ENCODE measurements at regions not wholly inside any gene's neighbourhood (a gene's known extent, or its start where the extent isn't known, plus 50 kb on each side); places are given as distances from the start of the nearest gene placed in this dataset.

DNA sequence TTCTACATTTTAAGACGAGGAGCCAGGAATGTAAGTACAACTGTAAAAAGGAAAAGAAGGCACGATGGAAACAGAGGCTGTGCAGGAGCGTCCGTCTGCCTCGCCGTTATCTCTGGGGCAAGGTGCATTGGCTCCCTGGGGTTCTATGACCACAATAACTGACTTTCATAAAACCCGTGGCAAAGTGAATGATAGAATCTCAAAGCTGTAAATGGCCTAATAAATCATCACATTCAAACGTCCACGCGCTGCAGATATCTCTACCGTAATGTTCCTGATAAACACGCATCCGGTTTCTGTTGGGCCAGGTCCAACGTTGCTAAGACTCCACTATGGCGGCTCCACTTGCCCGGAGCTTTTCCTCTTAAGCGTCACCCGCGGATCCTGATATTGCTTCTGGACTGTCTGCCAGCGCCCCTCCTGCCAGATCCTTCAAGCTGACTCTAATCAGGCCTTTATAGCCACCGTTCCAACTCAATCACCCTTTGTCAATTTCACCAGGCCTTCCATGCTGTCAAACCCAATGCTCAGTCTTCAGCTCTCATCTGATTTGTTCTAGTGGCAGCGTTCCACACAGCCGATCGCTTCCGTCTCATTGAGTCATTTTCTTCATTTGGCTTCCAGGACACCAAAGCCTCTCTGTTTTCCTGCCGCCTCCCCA, 265.6 kb upstream of the FOXK1 start:
- Histone ChIP-seq H3K9me3 (no peaks in the 10 kb centered on the region), H3K27ac (no peak overlapping the region), H3K36me3 (no peaks in the 10 kb centered on the region), H3K4me1 (no peaks in the 10 kb centered on the region), H3K4me3 (peak overlapping the region; percentile 21), H3K27me3 (no peaks in the 10 kb centered on the region)
- peak; percentile 20 for ATAC-seq
- TF ChIP-seq, protein P1, sequence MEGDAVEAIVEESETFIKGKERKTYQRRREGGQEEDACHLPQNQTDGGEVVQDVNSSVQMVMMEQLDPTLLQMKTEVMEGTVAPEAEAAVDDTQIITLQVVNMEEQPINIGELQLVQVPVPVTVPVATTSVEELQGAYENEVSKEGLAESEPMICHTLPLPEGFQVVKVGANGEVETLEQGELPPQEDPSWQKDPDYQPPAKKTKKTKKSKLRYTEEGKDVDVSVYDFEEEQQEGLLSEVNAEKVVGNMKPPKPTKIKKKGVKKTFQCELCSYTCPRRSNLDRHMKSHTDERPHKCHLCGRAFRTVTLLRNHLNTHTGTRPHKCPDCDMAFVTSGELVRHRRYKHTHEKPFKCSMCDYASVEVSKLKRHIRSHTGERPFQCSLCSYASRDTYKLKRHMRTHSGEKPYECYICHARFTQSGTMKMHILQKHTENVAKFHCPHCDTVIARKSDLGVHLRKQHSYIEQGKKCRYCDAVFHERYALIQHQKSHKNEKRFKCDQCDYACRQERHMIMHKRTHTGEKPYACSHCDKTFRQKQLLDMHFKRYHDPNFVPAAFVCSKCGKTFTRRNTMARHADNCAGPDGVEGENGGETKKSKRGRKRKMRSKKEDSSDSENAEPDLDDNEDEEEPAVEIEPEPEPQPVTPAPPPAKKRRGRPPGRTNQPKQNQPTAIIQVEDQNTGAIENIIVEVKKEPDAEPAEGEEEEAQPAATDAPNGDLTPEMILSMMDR (IDR thresholded peaks at IDR 0.05): no peak
- intact Hi-C loops (cut with DNase I): no loop called here
- DNase-seq: no peak

GRCh38 chr7:4428526-4428925, 253.6 kb upstream of the FOXK1 start:
- H3K9me3 ChIP-seq: no peaks in the 10 kb centered on the region
- intact Hi-C loops (cut with DNase I): no loop called here
- ATAC-seq (no peak), DNase-seq (no peak)
- no peak overlapping the region for H3K27ac ChIP-seq
- no peak overlapping the region for H3K4me3 ChIP-seq
- TF ChIP-seq, protein P1 (IDR thresholded peaks at IDR 0.05): no peak
- H3K27me3 ChIP-seq: no peaks in the 10 kb centered on the region
- no peaks in the 10 kb centered on the region for H3K36me3 ChIP-seq
- H3K4me1 ChIP-seq: no peaks in the 10 kb centered on the region

GRCh38 chr7:4430227-4430626, 251.9 kb upstream of the FOXK1 start:
- no peaks in the 10 kb centered on the region for H3K27me3 ChIP-seq
- no peak for ATAC-seq
- intact Hi-C loops (cut with DNase I): no loop called here

GRCh38 chr7:4434306-4434705, 247.8 kb upstream of the FOXK1 start:
- Histone ChIP-seq H3K27me3 (no peaks in the 10 kb centered on the region), H3K4me1 (no peaks in the 10 kb centered on the region), H3K27ac (no peak overlapping the region), H3K36me3 (no peaks in the 10 kb centered on the region), H3K9me3 (no peaks in the 10 kb centered on the region), H3K4me3 (no peak overlapping the region)
- TF ChIP-seq, protein P1 (IDR thresholded peaks at IDR 0.05): no peak
- ATAC-seq: no peak
- intact Hi-C loops (cut with DNase I): no loop called here
- no peak for DNase-seq

More at GRCh38 chr7:4430227-4430626, 251.9 kb upstream of the FOXK1 start:
- Histone ChIP-seq H3K36me3 (no peaks in the 10 kb centered on the region), H3K4me1 (no peaks in the 10 kb centered on the region), H3K27ac (no peak overlapping the region), H3K9me3 (no peaks in the 10 kb centered on the region), H3K4me3 (no peak overlapping the region)
- no peak for DNase-seq
- TF ChIP-seq, protein P1 (IDR thresholded peaks at IDR 0.05): no peak

DNA sequence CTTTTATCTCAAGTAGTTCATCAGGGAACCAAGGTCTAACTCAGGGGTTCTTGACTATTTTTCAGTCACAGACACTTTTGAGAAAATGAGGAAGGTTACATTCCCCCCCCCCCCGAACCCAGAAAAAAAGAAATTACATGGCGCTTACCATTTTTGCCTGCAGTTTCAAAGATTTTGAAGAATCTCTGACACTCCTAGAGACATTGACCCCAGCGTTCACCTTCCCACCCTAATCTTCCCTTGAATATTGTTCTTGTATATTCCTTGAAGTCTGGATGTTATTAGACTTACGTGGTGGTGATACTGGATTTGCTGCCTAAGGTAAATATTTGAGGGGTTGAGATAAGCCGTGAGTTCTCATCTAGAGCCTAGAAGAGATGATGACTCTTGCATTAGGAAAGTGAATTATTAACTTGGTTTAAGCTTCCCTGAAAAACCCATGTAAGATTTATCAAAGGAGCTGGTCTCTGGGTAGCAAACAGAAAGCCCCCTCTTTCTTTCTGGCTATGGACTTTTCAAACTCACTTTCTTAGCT, 245.7 kb upstream of the FOXK1 start:
- H3K4me3 ChIP-seq: no peak overlapping the region
- H3K9me3 ChIP-seq: no peaks in the 10 kb centered on the region
- TF ChIP-seq, protein P1 (IDR thresholded peaks at IDR 0.05): no peak
- H3K36me3 ChIP-seq: no peaks in the 10 kb centered on the region
- no peaks in the 10 kb centered on the region for H3K4me1 ChIP-seq
- no peak for ATAC-seq
- DNase-seq: no peak
- H3K27me3 ChIP-seq: no peaks in the 10 kb centered on the region
- no peak overlapping the region for H3K27ac ChIP-seq
- intact Hi-C loops (cut with DNase I): no loop called here

Data from upper lobe of right lung (tissue), 1 donor.